H9 (cell line): ENCODE measurements at regions not wholly inside any gene's neighbourhood (a gene's known extent, or its start where the extent isn't known, plus 50 kb on each side); places are given as distances from the start of the nearest gene placed in this dataset.

ENCODE experiments used
- DNase-seq: peaks from one replicate; pipeline ENCODE4 v3.0.0-alpha.2; 2017
- H2AFZ ChIP-seq: one replicate; pipeline ENCODE4 v1.6.1; 2013; ENCODE audit warnings: mild to moderate bottlenecking, low read length, control low read depth, moderate library complexity
- H2AK5ac ChIP-seq: 2 replicates; pipeline ENCODE4 v1.6.1; 2013; ENCODE audit warnings: low read length, control low read depth, mixed read lengths; ENCODE audit not compliant: insufficient read length
- H2BK120ac ChIP-seq: one replicate; pipeline ENCODE4 v1.6.1; 2013; ENCODE audit warnings: low read depth, mild to moderate bottlenecking, low read length, control low read depth, inconsistent platforms; ENCODE audit not compliant: poor library complexity, severe bottlenecking
- H2BK12ac ChIP-seq: 2 replicates; pipeline ENCODE4 v1.6.1; 2013; ENCODE audit warnings: low read length, control low read depth, mixed read lengths, low read depth; ENCODE audit not compliant: insufficient read length
- H2BK15ac ChIP-seq: 2 replicates; pipeline ENCODE4 v1.6.1; 2013; ENCODE audit warnings: low read depth, low read length, control low read depth
- H2BK20ac ChIP-seq: one replicate; pipeline ENCODE4 v1.6.1; 2013; ENCODE audit warnings: low read depth, mild to moderate bottlenecking, low read length, control low read depth, inconsistent platforms; ENCODE audit not compliant: poor library complexity, severe bottlenecking
- H2BK5ac ChIP-seq: 2 replicates; pipeline ENCODE4 v1.6.1; 2013; ENCODE audit warnings: low read length, control low read depth, mixed read lengths; ENCODE audit not compliant: insufficient read length
- H3K14ac ChIP-seq: 2 replicates; pipeline ENCODE4 v1.6.1; 2013; ENCODE audit warnings: low read length, control low read depth; ENCODE audit not compliant: insufficient read depth
- H3K18ac ChIP-seq: 2 replicates; pipeline ENCODE4 v1.6.1; 2013; ENCODE audit warnings: low read depth, mild to moderate bottlenecking, mixed read lengths, low read length, control low read depth; ENCODE audit not compliant: insufficient read length
- H3K23ac ChIP-seq: 2 replicates; pipeline ENCODE4 v1.6.1; 2013; ENCODE audit warnings: low read length, control low read depth, mixed read lengths, low read depth; ENCODE audit not compliant: insufficient read length
- H3K23me2 ChIP-seq: 2 replicates; pipeline ENCODE4 v1.6.1; 2013; ENCODE audit warnings: low read depth, mild to moderate bottlenecking, mixed read lengths, low read length, control low read depth; ENCODE audit not compliant: insufficient read length, poor library complexity, severe bottlenecking
- H3K27ac ChIP-seq: 2 replicates; pipeline ENCODE4 v1.5.1; 2013; ENCODE audit warnings: low read length, control low read depth, mixed read lengths, low read depth; ENCODE audit not compliant: insufficient read length
- H3K27me3 ChIP-seq: 2 replicates; pipeline ENCODE4 v1.6.1; 2013; ENCODE audit warnings: low read length, control low read depth, inconsistent platforms; ENCODE audit not compliant: insufficient read depth
- H3K4ac ChIP-seq: 2 replicates; pipeline ENCODE4 v1.6.1; 2013; ENCODE audit warnings: low read depth, mild to moderate bottlenecking, control low read depth, inconsistent platforms, low read length, moderate library complexity
- H3K4me1 ChIP-seq: 2 replicates; pipeline ENCODE4 v1.6.1; 2013; ENCODE audit warnings: low read length, control low read depth, inconsistent platforms; ENCODE audit not compliant: insufficient read depth
- H3K4me2 ChIP-seq: 2 replicates; pipeline ENCODE4 v1.6.1; 2013; ENCODE audit warnings: low read length, control low read depth, mixed read lengths; ENCODE audit not compliant: insufficient read length, insufficient read depth
- H3K56ac ChIP-seq: 2 replicates; pipeline ENCODE4 v1.6.1; 2013; ENCODE audit warnings: low read depth, mild to moderate bottlenecking, mixed read lengths, low read length, control low read depth; ENCODE audit not compliant: insufficient read length
- H3K79me1 ChIP-seq: 2 replicates; pipeline ENCODE4 v1.6.1; 2013; ENCODE audit warnings: low read depth, mild to moderate bottlenecking, moderate library complexity, low read length, control low read depth, inconsistent platforms; ENCODE audit not compliant: insufficient read depth, poor library complexity, severe bottlenecking
- H3K79me2 ChIP-seq: 2 replicates; pipeline ENCODE4 v1.6.1; 2013; ENCODE audit warnings: low read length, control low read depth, inconsistent platforms; ENCODE audit not compliant: insufficient read depth
- H3K9ac ChIP-seq: 2 replicates; pipeline ENCODE4 v1.6.1; 2013; ENCODE audit warnings: low read length, control low read depth, mixed read lengths; ENCODE audit not compliant: insufficient read length; ENCODE audit errors: extremely low read depth
- H3K9me3 ChIP-seq: one replicate; pipeline ENCODE4 v1.6.1; 2013; ENCODE audit warnings: low read depth, low read length, inconsistent platforms; ENCODE audit not compliant: control insufficient read depth
- H3T11ph ChIP-seq: one replicate; pipeline ENCODE4 v1.6.1; 2013; ENCODE audit warnings: mild to moderate bottlenecking, low read length, control low read depth, inconsistent platforms
- H4K20me1 ChIP-seq: one replicate; pipeline ENCODE4 v1.6.1; 2013; ENCODE audit not compliant: control insufficient read depth, insufficient read length, insufficient read depth
- H4K5ac ChIP-seq: 2 replicates; pipeline ENCODE4 v1.6.1; 2013; ENCODE audit warnings: low read depth, mild to moderate bottlenecking, mixed read lengths, low read length, control low read depth; ENCODE audit not compliant: insufficient read length
- H4K8ac ChIP-seq: replicated peaks from 2 replicates; pipeline ENCODE4 v1.6.1; 2013; ENCODE audit warnings: low read length, control low read depth, mixed read lengths, low read depth; ENCODE audit not compliant: insufficient read length
- H4K91ac ChIP-seq: 2 replicates; pipeline ENCODE4 v1.6.1; 2013; ENCODE audit warnings: low read depth, mild to moderate bottlenecking, moderate library complexity, mixed read lengths, low read length, control low read depth; ENCODE audit not compliant: insufficient read length
- H3K27ac Mint-ChIP-seq, 3 experiments: 2 replicates in 2 of 3; 3 replicates in 1 of 3; pipeline ENCODE4 v1.8.0; 2020 to 2021; ENCODE audit warnings: mixed read lengths in 3 of 3, mild to moderate bottlenecking in 1 of 3, moderate library complexity in 1 of 3
- H3K27me3 Mint-ChIP-seq: 2 replicates; pipeline ENCODE4 v1.8.0; 2021; ENCODE audit warnings: low read depth, mild to moderate bottlenecking, moderate library complexity, mixed read lengths
- H3K36me3 Mint-ChIP-seq, 3 experiments: 2 replicates in 2 of 3; 3 replicates in 1 of 3; pipeline ENCODE4 v1.8.0; 2020 to 2021; ENCODE audit warnings: low read depth in 3 of 3, mixed read lengths in 3 of 3; ENCODE audit not compliant: insufficient read depth in 1 of 3
- H3K4me1 Mint-ChIP-seq, 2 experiments: 2 replicates each; pipeline ENCODE4 v1.8.0; 2020; ENCODE audit warnings: mixed read lengths in 2 of 2
- H3K4me3 Mint-ChIP-seq, 2 experiments: 2 replicates in 1 of 2; 3 replicates in 1 of 2; pipeline ENCODE4 v1.8.0; 2020 to 2021; ENCODE audit warnings: mild to moderate bottlenecking in 2 of 2, mixed read lengths in 2 of 2, moderate library complexity in 1 of 2
- H3K9me3 Mint-ChIP-seq, 2 experiments: 2 replicates in 1 of 2; 3 replicates in 1 of 2; pipeline ENCODE4 v1.8.0; 2020; ENCODE audit warnings: mild to moderate bottlenecking in 2 of 2, mixed read lengths in 2 of 2, moderate library complexity in 1 of 2
- WGBS: extraction: QIAGEN DNeasy Blood & Tissue Kit; methylation state at CpG from one replicate; pipeline ENCODE4 v1.1.7; 2013; ENCODE audit warnings: missing lambda C conversion rate, low lambda C conversion rate, mixed read lengths; ENCODE audit not compliant: insufficient read length; ENCODE audit errors: extremely low coverage; 5-methylcytosine and 5-hydroxymethylcytosine counted together
- TF ChIP-seq, protein P1 (sequence below): fragments of 200-600 bp; sonication (generic); conservative IDR thresholded peaks from 3 replicates; pipeline ENCODE4 v1.8.0; 2021; ENCODE audit warnings: antibody characterized with exemption, mild to moderate bottlenecking

DNA sequence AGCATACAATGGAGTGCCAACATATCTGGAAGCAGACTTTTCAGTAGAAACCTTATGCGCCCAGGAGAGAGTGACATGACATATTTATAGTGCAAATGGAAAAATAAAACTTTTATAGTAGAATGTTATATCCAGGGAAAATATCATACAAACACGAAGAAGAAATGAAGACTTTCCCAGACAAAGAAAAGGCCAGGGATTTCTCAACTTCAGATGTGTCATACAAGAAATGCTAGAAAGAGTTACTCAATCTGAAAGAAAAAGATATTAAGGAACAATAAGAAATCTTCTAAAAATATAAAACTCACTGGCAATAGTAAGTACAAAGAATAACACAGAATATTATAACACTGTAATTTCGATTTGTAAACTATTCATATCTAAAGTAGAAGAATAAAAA, 1269.3 kb downstream of the GRIK2 start:
- no peaks in the 10 kb centered on the region for H3K27me3 Mint-ChIP-seq
- Histone ChIP-seq H2BK12ac (no peak overlapping the region), H3K9me3 (no peaks in the 10 kb centered on the region), H3K23ac (no peak overlapping the region), H2AK5ac (no peak overlapping the region), H4K91ac (no peak overlapping the region), H3K56ac (no peak overlapping the region), H3K27me3 (no peaks in the 10 kb centered on the region), H4K8ac (no peak overlapping the region), H2AFZ (no peak overlapping the region), H2BK120ac (no peak overlapping the region), H3K23me2 (no peaks in the 10 kb centered on the region), H3K27ac (no peak overlapping the region), H4K5ac (no peak overlapping the region), H3K9ac (no peak overlapping the region), H3K79me2 (no peaks in the 10 kb centered on the region), H2BK5ac (no peak overlapping the region), H3K18ac (no peak overlapping the region), H3K79me1 (no peaks in the 10 kb centered on the region), H3K4ac (no peak overlapping the region), H3K4me1 (no peaks in the 10 kb centered on the region), H3K14ac (no peak overlapping the region), H2BK20ac (no peak overlapping the region), H4K20me1 (no peaks in the 10 kb centered on the region), H2BK15ac (no peak overlapping the region), H3T11ph (no peak overlapping the region), H3K4me2 (no peak overlapping the region)
- H3K4me3 Mint-ChIP-seq = no peak overlapping the region
- WGBS = no CpG with 5 or more reads among the region's 3 CpGs
- no peak overlapping the region for H3K27ac Mint-ChIP-seq
- no peaks in the 10 kb centered on the region for H3K4me1 Mint-ChIP-seq
- no peaks in the 10 kb centered on the region for H3K36me3 Mint-ChIP-seq
- no peak for DNase-seq
- no peaks in the 10 kb centered on the region for H3K9me3 Mint-ChIP-seq
- TF ChIP-seq, protein P1, sequence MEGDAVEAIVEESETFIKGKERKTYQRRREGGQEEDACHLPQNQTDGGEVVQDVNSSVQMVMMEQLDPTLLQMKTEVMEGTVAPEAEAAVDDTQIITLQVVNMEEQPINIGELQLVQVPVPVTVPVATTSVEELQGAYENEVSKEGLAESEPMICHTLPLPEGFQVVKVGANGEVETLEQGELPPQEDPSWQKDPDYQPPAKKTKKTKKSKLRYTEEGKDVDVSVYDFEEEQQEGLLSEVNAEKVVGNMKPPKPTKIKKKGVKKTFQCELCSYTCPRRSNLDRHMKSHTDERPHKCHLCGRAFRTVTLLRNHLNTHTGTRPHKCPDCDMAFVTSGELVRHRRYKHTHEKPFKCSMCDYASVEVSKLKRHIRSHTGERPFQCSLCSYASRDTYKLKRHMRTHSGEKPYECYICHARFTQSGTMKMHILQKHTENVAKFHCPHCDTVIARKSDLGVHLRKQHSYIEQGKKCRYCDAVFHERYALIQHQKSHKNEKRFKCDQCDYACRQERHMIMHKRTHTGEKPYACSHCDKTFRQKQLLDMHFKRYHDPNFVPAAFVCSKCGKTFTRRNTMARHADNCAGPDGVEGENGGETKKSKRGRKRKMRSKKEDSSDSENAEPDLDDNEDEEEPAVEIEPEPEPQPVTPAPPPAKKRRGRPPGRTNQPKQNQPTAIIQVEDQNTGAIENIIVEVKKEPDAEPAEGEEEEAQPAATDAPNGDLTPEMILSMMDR = no peak
